GM23338 (cell line): ENCODE measurements at regions not wholly inside any gene's neighbourhood (a gene's known extent, or its start where the extent isn't known, plus 50 kb on each side); places are given as distances from the start of the nearest gene placed in this dataset.

Source experiments
- ATAC-seq: fragments of 200-7000 bp; cut with Tn5 transposase; 3 replicates; pipeline ENCODE4 v1.9.1; 2020
- DNase-seq: peaks from one replicate; pipeline ENCODE4 v3.0.0-alpha.2; 2015; ENCODE audit warnings: low spot score
- H2AFZ ChIP-seq: fragments of 200-600 bp; sonication (generic); 2 replicates; pipeline ENCODE4 v1.8.0; 2016; ENCODE audit warnings: antibody characterized with exemption, mild to moderate bottlenecking, moderate library complexity
- H3F3A ChIP-seq: fragments of 200-600 bp; sonication (generic); replicated peaks from 2 replicates; pipeline ENCODE4 v1.8.0; 2017; ENCODE audit warnings: antibody characterized with exemption, mixed run types, low read depth
- H3K27ac ChIP-seq: fragments of 200-600 bp; sonication (generic); 2 replicates; pipeline ENCODE4 v1.6.1; 2016; ENCODE audit warnings: low read depth
- H3K27me3 ChIP-seq: fragments of 200-600 bp; sonication (generic); 2 replicates; pipeline ENCODE4 v1.8.0; 2016; ENCODE audit warnings: mild to moderate bottlenecking, mixed run types, moderate library complexity; ENCODE audit not compliant: insufficient read depth
- H3K36me3 ChIP-seq: fragments of 200-600 bp; sonication (generic); 2 replicates; pipeline ENCODE4 v1.8.0; 2016; ENCODE audit warnings: mild to moderate bottlenecking; ENCODE audit not compliant: insufficient read depth
- H3K4me1 ChIP-seq: fragments of 200-600 bp; sonication (generic); 2 replicates; pipeline ENCODE4 v1.8.0; 2016; ENCODE audit warnings: mild to moderate bottlenecking, moderate library complexity; ENCODE audit not compliant: insufficient read depth
- H3K4me2 ChIP-seq: fragments of 200-600 bp; sonication (generic); 2 replicates; pipeline ENCODE4 v1.7.1; 2017; ENCODE audit warnings: mixed run types
- H3K4me3 ChIP-seq: fragments of 200-600 bp; sonication (generic); 2 replicates; pipeline ENCODE4 v1.6.1; 2016; ENCODE audit warnings: mixed run types
- H3K79me2 ChIP-seq: fragments of 200-600 bp; sonication (generic); replicated peaks from 2 replicates; pipeline ENCODE4 v1.8.0; 2017; ENCODE audit warnings: mild to moderate bottlenecking; ENCODE audit not compliant: insufficient read depth
- H3K9me2 ChIP-seq: fragments of 200-600 bp; sonication (generic); 2 replicates; pipeline ENCODE4 v1.8.0; 2017; ENCODE audit not compliant: insufficient read depth
- H4K20me1 ChIP-seq: fragments of 200-600 bp; sonication (generic); replicated peaks from 2 replicates; pipeline ENCODE4 v1.8.0; 2017; ENCODE audit warnings: mild to moderate bottlenecking; ENCODE audit not compliant: insufficient read depth
- H3K27ac Mint-ChIP-seq: 2 replicates; pipeline ENCODE4 v1.8.0; 2020; ENCODE audit warnings: inconsistent platforms, mild to moderate bottlenecking, moderate library complexity, mixed read lengths
- H3K27me3 Mint-ChIP-seq: 3 replicates; pipeline ENCODE4 v1.8.0; 2022; ENCODE audit warnings: low read depth, mild to moderate bottlenecking, moderate library complexity, mixed read lengths, inconsistent platforms; ENCODE audit not compliant: insufficient read depth, poor library complexity
- H3K36me3 Mint-ChIP-seq: 3 replicates; pipeline ENCODE4 v1.8.0; 2021; ENCODE audit warnings: low read depth, mild to moderate bottlenecking, inconsistent platforms, moderate library complexity, mixed read lengths
- H3K4me1 Mint-ChIP-seq: 3 replicates; pipeline ENCODE4 v1.8.0; 2020; ENCODE audit warnings: mild to moderate bottlenecking, inconsistent platforms, mixed read lengths
- H3K4me3 Mint-ChIP-seq: 3 replicates; pipeline ENCODE4 v1.8.0; 2021; ENCODE audit warnings: moderate library complexity, mild to moderate bottlenecking, inconsistent platforms, mixed read lengths
- H3K9me3 Mint-ChIP-seq: 3 replicates; pipeline ENCODE4 v1.8.0; 2020; ENCODE audit warnings: moderate library complexity, mild to moderate bottlenecking, inconsistent platforms, mixed read lengths
- CTCF ChIP-seq, 2 experiments: fragments of 200-600 bp in 1 of 2; sonication (generic) in 1 of 2; conservative IDR thresholded peaks; 2 replicates each; pipeline versions ENCODE4 v1.5.1 to v1.6.1; 2016 to 2017; ENCODE audit warnings: antibody characterized with exemption in 2 of 2, low read depth in 2 of 2, mild to moderate bottlenecking in 2 of 2, moderate library complexity in 1 of 2
- EZH2 ChIP-seq: fragments of 200-600 bp; sonication (generic); IDR thresholded peaks from one replicate; pipeline ENCODE4 v1.8.0; 2017; ENCODE audit warnings: antibody characterized with exemption, mild to moderate bottlenecking, low read depth; ENCODE audit not compliant: unreplicated experiment
- EZH2phosphoT487 ChIP-seq: fragments of 200-600 bp; sonication (generic); IDR thresholded peaks from one replicate; pipeline ENCODE4 v1.8.1; 2018; ENCODE audit warnings: antibody characterized with exemption; ENCODE audit not compliant: unreplicated experiment
- JUNB ChIP-seq: IDR thresholded peaks from one replicate; pipeline ENCODE4 v1.6.1; 2016; ENCODE audit warnings: antibody characterized with exemption; ENCODE audit not compliant: unreplicated experiment
- NANOG ChIP-seq: IDR thresholded peaks from 2 replicates; pipeline ENCODE4 v1.6.1; 2016; ENCODE audit warnings: antibody characterized with exemption, borderline replicate concordance
- POLR2AphosphoS5 ChIP-seq: IDR thresholded peaks from 2 replicates; pipeline ENCODE4 v1.6.1; 2016; ENCODE audit warnings: antibody characterized with exemption, low read depth
- STAT1 ChIP-seq: IDR thresholded peaks from one replicate; pipeline ENCODE4 v1.6.1; 2016; ENCODE audit warnings: antibody characterized with exemption; ENCODE audit not compliant: unreplicated experiment
- ZNF114 ChIP-seq: fragments of 250-450 bp; sonication (Bioruptor Pico); IDR thresholded peaks from 2 replicates; pipeline ENCODE4 v1.5.0; 2020; ENCODE audit warnings: mild to moderate bottlenecking, moderate library complexity
- ZNF331 ChIP-seq: fragments of 250-450 bp; sonication (Bioruptor Pico); IDR thresholded peaks from 2 replicates; pipeline ENCODE4 v1.5.0; 2020; ENCODE audit warnings: low read depth, mild to moderate bottlenecking, moderate library complexity
- TF ChIP-seq, protein P1 (sequence below): fragments of 250-450 bp; sonication (Bioruptor Pico); IDR thresholded peaks from 2 replicates; pipeline ENCODE4 v1.5.0; 2020; ENCODE audit warnings: mild to moderate bottlenecking, moderate library complexity

GRCh38 chr15:31478702-31479221 lies 152.1 kb downstream of the KLF13 start:
- H3K36me3 ChIP-seq = no peaks in the 10 kb centered on the region
- H4K20me1 ChIP-seq = no peaks in the 10 kb centered on the region
- Mint-ChIP-seq H3K27me3 (peaks cover 20% of the 10 kb centered on the region), H3K27ac (no peak overlapping the region), H3K36me3 (no peaks in the 10 kb centered on the region), H3K9me3 (no peaks in the 10 kb centered on the region), H3K4me3 (no peak overlapping the region), H3K4me1 (peaks cover 4% of the 10 kb centered on the region)
- no peaks in the 10 kb centered on the region for H3K9me2 ChIP-seq
- H2AFZ ChIP-seq = no peak overlapping the region
- no peak overlapping the region for H3K4me2 ChIP-seq
- no peak for DNase-seq
- H3K27me3 ChIP-seq = peaks cover 32% of the 10 kb centered on the region
- ATAC-seq = no peak
- no peak overlapping the region for H3K4me3 ChIP-seq
- TF ChIP-seq STAT1 (no peak), ZNF114 (CRISPR knock-in tag) (no peak), CTCF (conservative IDR thresholded peaks at IDR 0.05; ENCODE audit: low read depth in 2 of 2) (no peak), POLR2AphosphoS5 (no peak), EZH2 (no peak), NANOG (no peak), ZNF331 (no peak), EZH2phosphoT487 (no peak), JUNB (no peak)
- TF ChIP-seq, protein P1, sequence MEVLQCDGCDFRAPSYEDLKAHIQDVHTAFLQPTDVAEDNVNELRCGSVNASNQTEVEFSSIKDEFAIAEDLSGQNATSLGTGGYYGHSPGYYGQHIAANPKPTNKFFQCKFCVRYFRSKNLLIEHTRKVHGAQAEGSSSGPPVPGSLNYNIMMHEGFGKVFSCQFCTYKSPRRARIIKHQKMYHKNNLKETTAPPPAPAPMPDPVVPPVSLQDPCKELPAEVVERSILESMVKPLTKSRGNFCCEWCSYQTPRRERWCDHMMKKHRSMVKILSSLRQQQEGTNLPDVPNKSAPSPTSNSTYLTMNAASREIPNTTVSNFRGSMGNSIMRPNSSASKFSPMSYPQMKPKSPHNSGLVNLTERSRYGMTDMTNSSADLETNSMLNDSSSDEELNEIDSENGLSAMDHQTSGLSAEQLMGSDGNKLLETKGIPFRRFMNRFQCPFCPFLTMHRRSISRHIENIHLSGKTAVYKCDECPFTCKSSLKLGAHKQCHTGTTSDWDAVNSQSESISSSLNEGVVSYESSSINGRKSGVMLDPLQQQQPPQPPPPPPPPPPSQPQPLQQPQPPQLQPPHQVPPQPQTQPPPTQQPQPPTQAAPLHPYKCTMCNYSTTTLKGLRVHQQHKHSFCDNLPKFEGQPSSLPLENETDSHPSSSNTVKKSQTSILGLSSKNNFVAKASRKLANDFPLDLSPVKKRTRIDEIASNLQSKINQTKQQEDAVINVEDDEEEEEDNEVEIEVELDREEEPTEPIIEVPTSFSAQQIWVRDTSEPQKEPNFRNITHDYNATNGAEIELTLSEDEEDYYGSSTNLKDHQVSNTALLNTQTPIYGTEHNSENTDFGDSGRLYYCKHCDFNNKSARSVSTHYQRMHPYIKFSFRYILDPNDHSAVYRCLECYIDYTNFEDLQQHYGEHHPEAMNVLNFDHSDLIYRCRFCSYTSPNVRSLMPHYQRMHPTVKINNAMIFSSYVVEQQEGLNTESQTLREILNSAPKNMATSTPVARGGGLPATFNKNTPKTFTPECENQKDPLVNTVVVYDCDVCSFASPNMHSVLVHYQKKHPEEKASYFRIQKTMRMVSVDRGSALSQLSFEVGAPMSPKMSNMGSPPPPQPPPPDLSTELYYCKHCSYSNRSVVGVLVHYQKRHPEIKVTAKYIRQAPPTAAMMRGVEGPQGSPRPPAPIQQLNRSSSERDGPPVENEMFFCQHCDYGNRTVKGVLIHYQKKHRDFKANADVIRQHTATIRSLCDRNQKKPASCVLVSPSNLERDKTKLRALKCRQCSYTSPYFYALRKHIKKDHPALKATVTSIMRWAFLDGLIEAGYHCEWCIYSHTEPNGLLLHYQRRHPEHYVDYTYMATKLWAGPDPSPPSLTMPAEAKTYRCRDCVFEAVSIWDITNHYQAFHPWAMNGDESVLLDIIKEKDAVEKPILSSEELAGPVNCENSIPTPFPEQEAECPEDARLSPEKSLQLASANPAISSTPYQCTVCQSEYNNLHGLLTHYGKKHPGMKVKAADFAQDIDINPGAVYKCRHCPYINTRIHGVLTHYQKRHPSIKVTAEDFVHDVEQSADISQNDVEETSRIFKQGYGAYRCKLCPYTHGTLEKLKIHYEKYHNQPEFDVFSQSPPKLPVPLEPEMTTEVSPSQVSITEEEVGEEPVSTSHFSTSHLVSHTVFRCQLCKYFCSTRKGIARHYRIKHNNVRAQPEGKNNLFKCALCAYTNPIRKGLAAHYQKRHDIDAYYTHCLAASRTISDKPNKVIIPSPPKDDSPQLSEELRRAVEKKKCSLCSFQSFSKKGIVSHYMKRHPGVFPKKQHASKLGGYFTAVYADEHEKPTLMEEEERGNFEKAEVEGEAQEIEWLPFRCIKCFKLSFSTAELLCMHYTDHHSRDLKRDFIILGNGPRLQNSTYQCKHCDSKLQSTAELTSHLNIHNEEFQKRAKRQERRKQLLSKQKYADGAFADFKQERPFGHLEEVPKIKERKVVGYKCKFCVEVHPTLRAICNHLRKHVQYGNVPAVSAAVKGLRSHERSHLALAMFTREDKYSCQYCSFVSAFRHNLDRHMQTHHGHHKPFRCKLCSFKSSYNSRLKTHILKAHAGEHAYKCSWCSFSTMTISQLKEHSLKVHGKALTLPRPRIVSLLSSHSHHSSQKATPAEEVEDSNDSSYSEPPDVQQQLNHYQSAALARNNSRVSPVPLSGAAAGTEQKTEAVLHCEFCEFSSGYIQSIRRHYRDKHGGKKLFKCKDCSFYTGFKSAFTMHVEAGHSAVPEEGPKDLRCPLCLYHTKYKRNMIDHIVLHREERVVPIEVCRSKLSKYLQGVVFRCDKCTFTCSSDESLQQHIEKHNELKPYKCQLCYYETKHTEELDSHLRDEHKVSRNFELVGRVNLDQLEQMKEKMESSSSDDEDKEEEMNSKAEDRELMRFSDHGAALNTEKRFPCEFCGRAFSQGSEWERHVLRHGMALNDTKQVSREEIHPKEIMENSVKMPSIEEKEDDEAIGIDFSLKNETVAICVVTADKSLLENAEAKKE (CRISPR knock-in tag) = no peak
- no peaks in the 10 kb centered on the region for H3K79me2 ChIP-seq
- H3K27ac ChIP-seq = no peak overlapping the region
- no peaks in the 10 kb centered on the region for H3K4me1 ChIP-seq
- no peaks in the 10 kb centered on the region for H3F3A ChIP-seq
